ENCODE measurements at regions not wholly inside any gene's neighbourhood (a gene's known extent, or its start where the extent isn't known, plus 50 kb on each side); places are given as distances from the start of the nearest gene placed in this dataset.
"Not testable (repeated sequence)": the region's sequence is repeated elsewhere in the genome, so short reads cannot be mapped to it uniquely, and the experiment has no call there.

DNA sequence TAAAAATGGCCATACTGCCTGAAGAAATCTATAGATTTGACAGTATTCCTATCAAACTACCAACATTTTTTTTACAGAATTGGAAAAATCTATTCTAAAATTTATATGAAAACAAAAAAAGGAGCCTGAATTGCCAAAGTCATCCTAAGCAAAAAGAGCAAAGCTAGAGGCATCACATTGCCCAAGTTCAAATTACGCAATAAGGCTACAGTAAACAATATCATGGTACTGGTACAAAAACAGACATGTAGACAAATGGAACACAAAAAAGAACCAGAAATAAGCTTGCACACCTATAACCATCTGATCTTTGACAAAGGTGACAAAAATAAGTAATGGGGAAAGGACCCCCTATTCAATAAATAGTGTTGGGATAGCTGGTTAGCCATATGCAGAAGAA, 50.2 kb upstream of the THSD7B start:
- Mint-ChIP-seq H3K27me3 (peaks cover 7% of the 10 kb centered on the region), H3K36me3 (ENCODE audit: low read depth) (no peaks in the 10 kb centered on the region), H3K27ac (no peak overlapping the region), H3K4me3 (no peak overlapping the region), H3K4me1 (no peaks in the 10 kb centered on the region)
- H3K9me3 ChIP-seq (ENCODE audit: control insufficient read depth, low read length, poor library complexity, severe bottlenecking), result no peaks in the 10 kb centered on the region
- DNase-seq, result no peak
- ATAC-seq, result no peak

DNA sequence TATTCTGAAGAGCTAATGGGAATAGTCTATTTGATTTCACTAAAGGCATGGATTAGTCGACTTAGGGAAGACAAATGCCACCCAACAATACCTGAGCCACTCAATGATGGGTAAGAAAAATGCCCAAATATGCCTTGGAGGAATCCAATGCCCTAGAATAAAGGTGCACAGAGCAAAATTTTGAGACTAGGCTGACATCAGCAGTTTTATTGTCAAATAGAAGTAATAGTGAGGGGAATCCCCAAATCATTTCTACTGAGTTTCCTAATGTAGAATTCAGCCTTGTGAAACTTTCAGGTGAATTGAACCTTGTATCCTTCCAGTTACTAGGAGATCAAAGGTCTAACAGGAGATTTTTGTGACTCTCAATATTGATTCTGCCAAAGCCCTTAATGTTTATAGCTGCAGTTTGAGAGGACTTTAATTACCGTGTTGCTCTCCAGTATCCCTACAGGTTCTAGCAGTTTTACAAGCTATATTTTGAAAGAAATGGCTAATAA, 50.8 kb upstream of the THSD7B start:
- no peak for ATAC-seq
- Mint-ChIP-seq H3K27me3 (peaks cover 7% of the 10 kb centered on the region), H3K4me3 (no peak overlapping the region)

DNA sequence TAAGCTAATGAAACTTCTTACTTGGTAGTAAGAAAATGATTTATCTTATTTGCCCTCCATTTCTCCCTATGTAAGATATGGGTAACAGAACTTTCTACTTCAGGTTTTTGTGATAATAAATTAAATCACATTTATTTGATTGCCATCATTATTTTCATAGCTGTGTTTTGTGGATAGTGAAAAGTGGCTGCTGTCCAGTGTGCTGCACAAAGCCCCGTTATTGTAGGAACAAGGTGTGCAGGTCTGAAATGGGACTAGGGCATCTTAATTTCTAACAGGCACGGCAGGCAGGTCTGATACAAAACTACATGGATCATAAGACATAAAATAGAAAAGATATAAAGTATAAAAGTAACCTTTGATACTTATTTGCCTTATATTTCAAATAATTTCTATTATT, 51.6 kb upstream of the THSD7B start:
- ATAC-seq, result no peak
- Mint-ChIP-seq H3K4me3 (no peak overlapping the region), H3K27ac (no peak overlapping the region), H3K27me3 (peaks cover 7% of the 10 kb centered on the region), H3K4me1 (no peaks in the 10 kb centered on the region), H3K36me3 (ENCODE audit: low read depth) (no peaks in the 10 kb centered on the region)
- no peaks in the 10 kb centered on the region for H3K9me3 ChIP-seq (ENCODE audit: control insufficient read depth, low read length, poor library complexity, severe bottlenecking)
- no peak for DNase-seq

More for the DNA sequence above, 50.8 kb upstream of the THSD7B start:
- Mint-ChIP-seq H3K4me1 (no peaks in the 10 kb centered on the region), H3K27ac (no peak overlapping the region), H3K36me3 (ENCODE audit: low read depth) (no peaks in the 10 kb centered on the region)
- no peaks in the 10 kb centered on the region for H3K9me3 ChIP-seq (ENCODE audit: control insufficient read depth, low read length, poor library complexity, severe bottlenecking)
- no peak for DNase-seq

DNA sequence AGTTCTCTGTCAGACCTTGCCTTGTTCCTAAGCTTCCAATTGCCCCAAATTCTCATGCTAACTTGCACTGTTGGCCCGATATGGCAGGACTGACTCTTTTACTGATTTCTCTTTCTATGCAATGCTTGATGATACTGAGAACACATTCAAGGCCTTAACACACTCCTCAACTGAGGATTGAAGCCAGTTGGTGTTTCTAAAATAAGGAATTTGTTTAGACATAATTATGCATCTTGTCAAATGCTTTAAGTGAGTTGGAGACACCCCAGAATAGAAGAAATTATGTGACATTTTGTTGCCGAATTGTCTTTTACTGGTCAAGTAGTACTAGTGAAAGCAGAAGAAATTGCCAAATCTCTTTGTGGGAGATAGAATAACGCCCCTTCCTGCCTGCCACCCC, 60.0 kb upstream of the THSD7B start:
- Mint-ChIP-seq H3K27me3 (no peaks in the 10 kb centered on the region), H3K4me1 (no peaks in the 10 kb centered on the region), H3K27ac (no peak overlapping the region), H3K36me3 (ENCODE audit: low read depth) (no peaks in the 10 kb centered on the region), H3K4me3 (no peak overlapping the region)
- ATAC-seq (no peak), DNase-seq (no peak)
- no peaks in the 10 kb centered on the region for H3K9me3 ChIP-seq (ENCODE audit: control insufficient read depth, low read length, poor library complexity, severe bottlenecking)

DNA sequence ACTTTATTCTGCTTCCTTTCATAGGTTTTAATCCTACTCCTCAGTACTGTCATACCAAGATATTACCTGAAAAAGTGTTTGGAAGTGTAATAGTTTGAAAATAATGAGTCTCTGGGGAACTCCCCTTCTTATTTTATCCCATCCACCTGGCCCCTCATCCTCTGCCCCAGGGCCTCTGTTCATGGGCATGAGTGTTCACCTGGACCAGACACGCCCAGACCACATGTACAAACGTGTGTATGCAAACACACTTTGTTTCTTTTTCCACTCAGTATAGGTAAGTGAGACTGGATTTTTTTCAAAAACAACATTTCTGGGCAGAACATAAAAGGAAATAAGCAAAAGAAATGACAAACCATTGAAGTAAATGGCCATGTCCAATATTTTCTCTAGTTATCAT, 62.1 kb upstream of the THSD7B start:
- H3K4me1 Mint-ChIP-seq, result no peaks in the 10 kb centered on the region
- no peak for DNase-seq
- H3K27me3 Mint-ChIP-seq, result no peaks in the 10 kb centered on the region
- no peak for ATAC-seq
- no peaks in the 10 kb centered on the region for H3K36me3 Mint-ChIP-seq (ENCODE audit: low read depth)
- H3K4me3 Mint-ChIP-seq, result no peak overlapping the region
- no peak overlapping the region for H3K27ac Mint-ChIP-seq
- H3K9me3 ChIP-seq (ENCODE audit: control insufficient read depth, low read length, poor library complexity, severe bottlenecking), result no peaks in the 10 kb centered on the region

DNA sequence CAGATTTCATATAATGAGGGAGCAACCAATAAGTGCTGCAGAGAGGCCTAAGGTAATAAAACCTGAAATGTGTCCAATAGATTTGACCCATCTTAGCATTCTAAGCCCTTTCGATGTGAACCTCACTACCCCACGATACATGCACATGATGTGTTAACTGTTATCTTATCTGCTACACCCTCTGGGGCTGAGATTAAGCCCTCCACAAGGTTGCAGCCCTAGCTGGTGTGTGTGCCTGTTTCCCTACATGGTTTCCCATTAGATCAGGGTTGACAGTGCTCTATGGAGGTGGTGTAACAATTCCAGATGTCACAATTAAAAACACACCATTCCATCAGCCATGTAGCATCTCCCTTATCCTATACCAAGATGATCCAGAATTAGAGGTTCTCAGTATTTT, 68.9 kb upstream of the THSD7B start:
- no peaks in the 10 kb centered on the region for H3K9me3 ChIP-seq (ENCODE audit: control insufficient read depth, low read length, poor library complexity, severe bottlenecking)
- no peak for ATAC-seq
- Mint-ChIP-seq H3K4me1 (no peaks in the 10 kb centered on the region), H3K4me3 (no peak overlapping the region), H3K27ac (no peak overlapping the region), H3K27me3 (no peaks in the 10 kb centered on the region), H3K36me3 (ENCODE audit: low read depth) (no peaks in the 10 kb centered on the region)
- DNase-seq, result no peak

DNA sequence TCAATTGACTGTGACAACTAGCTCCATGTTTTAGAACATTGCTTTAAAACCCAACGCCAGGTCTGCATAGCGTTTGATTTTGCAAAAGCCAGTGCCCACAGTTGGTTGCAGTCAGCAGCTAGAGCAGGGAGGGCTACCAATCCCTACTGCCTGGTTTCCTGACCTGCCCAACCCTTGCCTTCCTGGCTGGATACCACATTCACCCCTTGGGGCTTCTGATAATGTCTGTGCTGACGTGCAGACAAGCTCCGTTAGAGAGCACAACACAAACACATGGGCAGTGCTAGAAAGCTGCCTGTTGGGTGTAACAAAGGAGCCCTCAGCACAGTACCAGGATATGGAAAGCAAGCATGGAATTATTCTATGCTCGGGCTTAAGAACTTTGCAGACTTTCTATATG, 71.4 kb upstream of the THSD7B start:
- DNase-seq (no peak), ATAC-seq (no peak)
- Mint-ChIP-seq H3K4me3 (no peak overlapping the region), H3K27ac (no peak overlapping the region), H3K4me1 (no peaks in the 10 kb centered on the region), H3K27me3 (no peaks in the 10 kb centered on the region), H3K36me3 (ENCODE audit: low read depth) (no peaks in the 10 kb centered on the region)
- no peaks in the 10 kb centered on the region for H3K9me3 ChIP-seq (ENCODE audit: control insufficient read depth, low read length, poor library complexity, severe bottlenecking)

DNA sequence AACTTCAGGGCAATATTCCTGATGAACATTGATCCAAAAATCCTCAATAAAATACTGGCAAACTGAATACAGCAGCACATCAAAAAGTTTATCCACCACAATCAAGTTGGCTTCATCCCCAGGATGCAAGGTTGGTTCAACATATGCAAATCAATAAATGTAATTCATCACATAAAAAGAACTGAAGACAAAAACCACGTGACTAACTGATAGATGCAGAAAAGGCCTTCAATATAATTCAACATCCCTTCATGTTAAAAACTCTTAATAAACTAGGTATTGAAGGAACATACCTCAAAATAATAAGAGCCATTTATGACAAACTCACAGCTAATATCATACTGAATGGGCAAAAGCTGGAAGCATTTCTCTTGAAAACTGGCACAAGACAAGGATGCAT, 85.3 kb upstream of the THSD7B start:
- not testable (repeated sequence) for H3K9me3 ChIP-seq (ENCODE audit: control insufficient read depth, low read length, poor library complexity, severe bottlenecking); H3K4me3 Mint-ChIP-seq; H3K36me3 Mint-ChIP-seq (ENCODE audit: low read depth); H3K27me3 Mint-ChIP-seq; ATAC-seq; H3K4me1 Mint-ChIP-seq; DNase-seq; H3K27ac Mint-ChIP-seq

DNA sequence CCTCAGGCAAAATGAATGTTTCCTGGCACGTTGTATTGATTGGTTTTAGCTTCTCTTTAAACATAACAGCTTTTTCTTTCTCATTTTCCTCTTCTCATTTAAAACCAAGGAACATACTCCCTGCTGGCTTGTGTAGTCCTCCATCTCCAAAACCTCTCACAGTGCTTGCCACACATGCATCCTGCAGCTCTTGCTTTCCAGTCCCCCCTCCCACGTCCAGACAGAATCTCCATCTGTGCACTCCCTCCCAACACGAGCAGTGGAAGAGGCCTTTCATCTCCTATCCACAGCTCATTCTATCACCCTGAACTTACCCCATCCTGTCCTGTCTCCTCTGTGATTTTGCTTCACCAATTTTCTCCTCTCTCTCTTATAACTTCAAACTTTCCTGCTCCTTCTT, 99.6 kb upstream of the THSD7B start:
- H3K9me3 ChIP-seq (ENCODE audit: control insufficient read depth, low read length, poor library complexity, severe bottlenecking), result no peaks in the 10 kb centered on the region
- H3K36me3 Mint-ChIP-seq (ENCODE audit: low read depth), result no peaks in the 10 kb centered on the region
- DNase-seq (no peak), ATAC-seq (no peak)
- H3K4me3 Mint-ChIP-seq, result no peak overlapping the region
- H3K27ac Mint-ChIP-seq, result no peak overlapping the region
- H3K4me1 Mint-ChIP-seq, result no peaks in the 10 kb centered on the region
- peaks cover 13% of the 10 kb centered on the region for H3K27me3 Mint-ChIP-seq

DNA sequence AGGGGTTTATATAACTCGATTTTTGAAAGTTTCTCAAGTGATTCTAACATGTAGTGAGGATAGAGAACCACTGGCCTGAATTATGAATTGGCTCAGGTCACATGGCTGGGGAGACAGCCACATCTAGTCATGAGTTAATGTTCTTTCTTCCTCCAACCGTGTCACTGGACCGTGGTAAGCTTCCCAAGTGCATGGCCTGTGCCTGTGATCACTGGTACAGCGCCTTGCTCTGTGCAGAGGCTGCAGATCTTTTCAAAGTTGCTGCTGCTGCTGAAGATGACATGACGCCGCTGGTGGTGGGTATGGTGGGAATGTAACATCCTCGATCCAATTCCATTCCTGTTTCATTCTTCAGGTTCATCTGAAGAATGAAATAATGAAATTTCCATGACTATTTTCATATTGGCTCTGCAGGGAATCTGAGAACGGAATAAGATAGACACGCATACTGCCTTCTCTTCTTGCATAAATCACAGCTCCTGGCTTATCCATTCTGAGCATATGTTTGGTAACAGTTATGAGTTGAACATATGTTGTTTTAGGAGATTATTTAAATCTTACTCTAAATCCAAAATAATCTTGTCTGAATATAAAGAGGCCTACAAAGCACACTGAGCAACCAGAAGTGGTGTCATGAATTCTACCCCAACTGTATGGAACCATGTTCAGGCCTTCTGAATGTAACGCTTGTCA, 100.5 kb upstream of the THSD7B start:
- H3K27me3 Mint-ChIP-seq, result peaks cover 7% of the 10 kb centered on the region
- H3K4me3 Mint-ChIP-seq, result no peak overlapping the region
- DNase-seq, result no peak
- H3K27ac Mint-ChIP-seq, result no peak overlapping the region
- no peak for ATAC-seq
- no peaks in the 10 kb centered on the region for H3K9me3 ChIP-seq (ENCODE audit: control insufficient read depth, low read length, poor library complexity, severe bottlenecking)
- H3K4me1 Mint-ChIP-seq, result no peaks in the 10 kb centered on the region
- H3K36me3 Mint-ChIP-seq (ENCODE audit: low read depth), result no peaks in the 10 kb centered on the region

DNA sequence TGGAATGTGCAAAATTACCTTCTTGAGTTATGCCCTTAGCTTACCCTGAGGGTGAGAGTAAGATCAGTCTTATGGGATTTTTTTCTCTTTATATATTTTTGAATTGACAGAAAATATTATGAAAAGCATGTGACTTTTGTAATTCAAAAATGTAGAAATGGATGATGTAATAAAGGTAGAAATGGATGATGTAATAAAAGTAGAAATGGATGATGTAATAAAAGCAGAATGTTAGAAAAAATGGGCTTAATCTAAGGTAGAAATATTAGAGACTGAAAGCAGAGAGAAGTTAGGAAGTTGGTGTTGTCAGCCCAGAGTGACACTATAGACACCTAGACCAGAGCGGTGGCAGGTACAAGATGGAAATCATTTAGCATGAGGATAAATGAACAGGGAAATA, 107.1 kb upstream of the THSD7B start:
- ATAC-seq, result no peak
- H3K27ac Mint-ChIP-seq, result no peak overlapping the region
- peaks cover 9% of the 10 kb centered on the region for H3K27me3 Mint-ChIP-seq

DNA sequence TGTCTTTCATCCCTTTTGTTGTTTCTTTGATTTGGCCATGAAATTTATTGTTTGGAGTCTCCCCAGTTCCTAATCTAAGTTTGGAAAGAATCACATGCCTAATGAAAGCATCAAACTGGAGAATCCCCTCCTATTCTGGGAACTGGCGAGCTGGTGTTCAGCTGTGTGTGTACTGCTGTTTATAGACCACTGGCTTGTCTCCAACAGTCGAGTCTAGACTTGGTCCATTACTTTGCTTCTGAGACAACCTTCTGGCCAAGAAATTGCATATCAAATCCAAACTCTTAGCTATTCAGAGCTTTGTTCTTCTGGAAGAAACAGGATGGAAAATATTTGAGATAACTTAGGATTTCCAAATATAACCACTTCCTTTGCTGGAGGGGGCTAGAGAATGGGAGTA, 111.5 kb upstream of the THSD7B start:
- no peaks in the 10 kb centered on the region for H3K4me1 Mint-ChIP-seq
- ATAC-seq, result no peak
- peaks cover 11% of the 10 kb centered on the region for H3K27me3 Mint-ChIP-seq
- no peaks in the 10 kb centered on the region for H3K36me3 Mint-ChIP-seq (ENCODE audit: low read depth)
- no peak overlapping the region for H3K4me3 Mint-ChIP-seq
- no peak for DNase-seq
- H3K9me3 ChIP-seq (ENCODE audit: control insufficient read depth, low read length, poor library complexity, severe bottlenecking), result no peaks in the 10 kb centered on the region
- no peak overlapping the region for H3K27ac Mint-ChIP-seq

More for the DNA sequence above, 107.1 kb upstream of the THSD7B start:
- H3K36me3 Mint-ChIP-seq (ENCODE audit: low read depth), result no peaks in the 10 kb centered on the region
- no peak for DNase-seq
- H3K4me1 Mint-ChIP-seq, result no peaks in the 10 kb centered on the region
- no peak overlapping the region for H3K4me3 Mint-ChIP-seq
- H3K9me3 ChIP-seq (ENCODE audit: control insufficient read depth, low read length, poor library complexity, severe bottlenecking), result no peaks in the 10 kb centered on the region

DNA sequence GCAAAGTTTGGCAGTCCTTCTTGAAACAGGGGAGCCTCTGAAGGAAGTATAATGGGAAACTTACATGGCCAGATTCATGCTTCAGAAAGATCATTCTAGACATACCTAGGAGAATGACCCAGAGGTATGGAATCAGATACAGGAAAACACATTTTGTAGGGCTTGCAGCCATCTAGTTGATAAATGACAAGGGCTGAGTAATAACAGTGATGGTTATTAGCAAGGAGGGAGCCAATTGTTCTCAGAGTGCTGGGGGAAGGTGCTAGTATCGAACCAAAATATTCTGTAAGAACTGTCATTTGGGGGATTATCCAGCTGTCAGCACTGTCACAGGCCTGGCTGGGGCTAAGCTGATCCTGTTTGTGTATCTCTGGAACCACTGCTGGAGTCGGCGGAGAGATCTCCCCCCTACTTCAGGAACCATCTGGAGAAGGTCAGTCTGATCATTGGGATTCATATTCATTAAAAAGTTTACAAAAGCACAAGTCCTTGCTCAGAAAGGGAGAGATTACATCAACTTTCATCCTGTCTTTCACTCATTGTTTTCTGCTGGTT, 113.8 kb upstream of the THSD7B start:
- no peak overlapping the region for H3K4me3 Mint-ChIP-seq
- no peaks in the 10 kb centered on the region for H3K36me3 Mint-ChIP-seq (ENCODE audit: low read depth)
- H3K27ac Mint-ChIP-seq, result no peak overlapping the region
- no peak for DNase-seq
- H3K27me3 Mint-ChIP-seq, result peaks cover 24% of the 10 kb centered on the region
- no peaks in the 10 kb centered on the region for H3K9me3 ChIP-seq (ENCODE audit: control insufficient read depth, low read length, poor library complexity, severe bottlenecking)
- ATAC-seq, result no peak
- no peaks in the 10 kb centered on the region for H3K4me1 Mint-ChIP-seq

DNA sequence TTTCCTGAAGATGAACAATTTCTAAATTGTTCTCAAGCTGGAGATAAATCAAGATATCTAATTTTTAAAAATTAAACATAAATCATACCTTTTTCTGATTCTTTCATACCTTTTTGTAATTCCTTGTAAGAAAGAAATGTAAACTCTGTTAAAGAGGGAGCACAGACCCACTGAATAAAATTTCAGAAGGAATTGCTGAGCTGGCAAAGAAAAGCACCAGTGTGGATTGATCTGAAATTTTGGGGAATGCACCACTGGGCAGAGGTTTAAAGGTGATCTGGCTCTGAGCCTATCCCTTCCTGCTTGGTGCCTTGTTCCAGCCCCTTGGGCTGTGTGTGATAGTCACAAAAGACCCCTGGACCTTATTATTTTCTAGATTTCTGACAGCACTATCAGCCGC, 118.3 kb upstream of the THSD7B start:
- ATAC-seq (no peak), DNase-seq (no peak)
- H3K4me1 Mint-ChIP-seq, result no peaks in the 10 kb centered on the region
- no peak overlapping the region for H3K4me3 Mint-ChIP-seq
- no peaks in the 10 kb centered on the region for H3K9me3 ChIP-seq (ENCODE audit: control insufficient read depth, low read length, poor library complexity, severe bottlenecking)
- H3K27ac Mint-ChIP-seq, result no peak overlapping the region
- H3K36me3 Mint-ChIP-seq (ENCODE audit: low read depth), result no peaks in the 10 kb centered on the region
- peaks cover 32% of the 10 kb centered on the region for H3K27me3 Mint-ChIP-seq

All from T-helper 17 cell (primary cell).